Gastrocnemius medialis (tissue), 4 donors: ENCODE measurements at regions not wholly inside any gene's neighbourhood (a gene's known extent, or its start where the extent isn't known, plus 50 kb on each side); places are given as distances from the start of the nearest gene placed in this dataset.

Source experiments
- ATAC-seq, 2 donors: fragments of 150-250 bp; one replicate each; pipeline ENCODE4 v1.9.1; 2016
- DNase-seq, 2 donors: peaks; one replicate each; pipeline ENCODE4 v3.0.0-alpha.2; 2019
- H3K27ac ChIP-seq, 4 donors: fragments of 200-600 bp; sonication (generic); 1 replicate in 1 of 4; 2 replicates in 3 of 4; pipeline ENCODE4 v1.5.1; 2016 to 2018; ENCODE audit warnings: mild to moderate bottlenecking in 2 of 4, moderate library complexity in 1 of 4
- H3K27me3 ChIP-seq, 3 donors: fragments of 200-600 bp; sonication (generic) in 2 of 3; 1 replicate in 1 of 3; 2 replicates in 2 of 3; pipeline versions ENCODE4 v1.5.1 to v1.6.0; 2016 to 2019; ENCODE audit warnings: mild to moderate bottlenecking in 1 of 3, moderate library complexity in 1 of 3
- H3K36me3 ChIP-seq, 2 donors: fragments of 200-600 bp; sonication (generic) in 1 of 2; one replicate each; pipeline ENCODE4 v1.5.1; 2017 to 2018
- H3K4me1 ChIP-seq, 2 donors: fragments of 200-600 bp; sonication (generic) in 1 of 2; one replicate each; pipeline ENCODE4 v1.5.1; 2016 to 2017; ENCODE audit warnings: mild to moderate bottlenecking in 2 of 2
- H3K4me3 ChIP-seq, 4 donors: fragments of 200-600 bp; sonication (generic) in 3 of 4; 1 replicate in 1 of 4; 2 replicates in 3 of 4; pipeline ENCODE4 v1.5.1; 2016 to 2019; ENCODE audit warnings: mild to moderate bottlenecking in 2 of 4
- H3K9me3 ChIP-seq, 3 donors: fragments of 200-600 bp; sonication (generic) in 2 of 3; 1 replicate in 1 of 3; 2 replicates in 2 of 3; pipeline ENCODE4 v1.5.1; 2016 to 2019
- CTCF ChIP-seq, 5 experiments: fragments of 450-650 bp in 3 of 5; fragments of 200-600 bp in 2 of 5; sonication (generic) in 2 of 5; IDR thresholded peaks in 4 of 5; conservative IDR thresholded peaks in 1 of 5; 1 replicate in 4 of 5; 2 replicates in 1 of 5; pipeline ENCODE4 v1.5.1; 2016 to 2019; ENCODE audit warnings: antibody characterized with exemption in 5 of 5, mild to moderate bottlenecking in 3 of 5, moderate library complexity in 3 of 5
- POLR2A ChIP-seq, 2 donors: fragments of 450-650 bp; IDR thresholded peaks; one replicate each; pipeline ENCODE4 v1.6.1; 2017; ENCODE audit warnings: antibody characterized with exemption in 2 of 2, mild to moderate bottlenecking in 2 of 2, moderate library complexity in 2 of 2
- in situ Hi-C, 4 donors: fragments of 200-750 bp; cut with MboI; loops; one replicate each; pipeline versions ENCODE4 v1.15.0 to v1.8.0; 2017; ENCODE audit warnings: low sequenced_read_pairs in 4 of 4
- intact Hi-C: fragments of 100-400 bp; cut with DNase I; formaldehyde crosslinking; loops from one replicate; pipeline ENCODE4 v1.15.1; 2023; ENCODE audit warnings: low total_unique reads

- intact Hi-C loops (no loop called here), in situ Hi-C loops (no loop called here)
- TF ChIP-seq CTCF (IDR thresholded peaks at IDR 0.05 in 4 of 5, conservative IDR thresholded peaks at IDR 0.05 in 1 of 5), result no peak
- no peak for TF ChIP-seq POLR2A (IDR thresholded peaks at IDR 0.05)
- Histone ChIP-seq H3K27me3 (no peaks in the 10 kb centered on the region), H3K4me1 (peaks cover 0 to 5% of the 10 kb centered on the region in 2 donors), H3K4me3 (no peak overlapping the region), H3K9me3 (no peaks in the 10 kb centered on the region), H3K36me3 (no peaks in the 10 kb centered on the region), H3K27ac (no peak overlapping the region)
- DNase-seq (no peak), ATAC-seq (no peak)
These were observed 171.1 kb downstream of the JCAD start for GRCh38 chr10:29888321-29888720.

DNA sequence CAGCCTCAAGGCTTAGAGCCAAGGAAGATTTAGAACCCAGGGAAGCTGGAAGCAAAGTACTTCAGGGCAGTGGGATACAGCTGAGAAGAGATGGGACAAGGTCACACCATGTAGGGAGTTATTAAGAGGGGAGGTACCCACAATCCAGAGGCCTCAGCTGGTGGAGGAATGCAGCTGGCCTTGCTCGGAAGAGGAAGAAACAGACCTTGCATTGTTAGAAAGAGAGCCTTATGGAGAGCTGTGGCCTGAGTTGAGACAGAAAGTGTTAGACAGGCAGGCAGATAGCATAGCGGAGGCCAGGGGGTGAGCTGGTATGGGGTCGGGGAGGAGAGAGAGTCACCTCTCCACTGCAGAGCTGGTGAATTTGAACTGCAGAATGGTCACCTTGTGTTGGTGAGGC, 173.1 kb downstream of the JCAD start:
- ATAC-seq (no peak), DNase-seq (no peak)
- no peak overlapping the region for H3K4me3 ChIP-seq
- TF ChIP-seq CTCF (IDR thresholded peaks at IDR 0.05 in 4 of 5, conservative IDR thresholded peaks at IDR 0.05 in 1 of 5) (no peak), POLR2A (IDR thresholded peaks at IDR 0.05) (no peak)
- in situ Hi-C loops (no loop called here), intact Hi-C loops (no loop called here)
- no peaks in the 10 kb centered on the region for H3K36me3 ChIP-seq
- H3K27me3 ChIP-seq, result no peaks in the 10 kb centered on the region
- H3K27ac ChIP-seq, result no peak overlapping the region
- H3K4me1 ChIP-seq, result peaks cover 0 to 5% of the 10 kb centered on the region in 2 donors
- H3K9me3 ChIP-seq, result no peaks in the 10 kb centered on the region

DNA sequence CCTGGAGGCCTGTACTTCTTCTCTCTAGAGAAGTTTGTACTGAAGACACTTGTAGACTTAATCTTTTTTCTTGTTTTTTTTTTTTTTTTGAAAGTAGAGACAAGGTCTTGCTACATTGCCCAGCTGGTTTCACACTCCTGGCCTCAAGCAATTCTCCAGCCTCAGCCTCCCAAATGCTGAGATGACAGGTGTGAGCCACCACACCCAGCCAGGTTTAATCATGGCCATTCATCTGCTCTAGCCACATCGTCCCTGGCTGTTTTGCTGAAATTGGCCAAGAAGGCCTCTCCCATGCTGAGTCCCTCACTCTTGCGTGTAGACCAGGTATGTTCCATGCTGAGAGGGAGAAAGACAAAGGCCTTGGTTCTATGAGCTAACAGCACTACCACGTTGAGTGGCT, 176.2 kb downstream of the JCAD start:
- ATAC-seq (no peak), DNase-seq (no peak)
- in situ Hi-C loops, result no loop called here
- no peak overlapping the region for H3K27ac ChIP-seq
- peaks cover 0 to 5% of the 10 kb centered on the region in 2 donors for H3K4me1 ChIP-seq
- intact Hi-C loops, result no loop called here
- H3K9me3 ChIP-seq, result no peaks in the 10 kb centered on the region
- no peak overlapping the region for H3K4me3 ChIP-seq
- no peaks in the 10 kb centered on the region for H3K27me3 ChIP-seq
- no peaks in the 10 kb centered on the region for H3K36me3 ChIP-seq
- TF ChIP-seq POLR2A (IDR thresholded peaks at IDR 0.05), result no peak
- no peak for TF ChIP-seq CTCF (IDR thresholded peaks at IDR 0.05 in 4 of 5, conservative IDR thresholded peaks at IDR 0.05 in 1 of 5)

DNA sequence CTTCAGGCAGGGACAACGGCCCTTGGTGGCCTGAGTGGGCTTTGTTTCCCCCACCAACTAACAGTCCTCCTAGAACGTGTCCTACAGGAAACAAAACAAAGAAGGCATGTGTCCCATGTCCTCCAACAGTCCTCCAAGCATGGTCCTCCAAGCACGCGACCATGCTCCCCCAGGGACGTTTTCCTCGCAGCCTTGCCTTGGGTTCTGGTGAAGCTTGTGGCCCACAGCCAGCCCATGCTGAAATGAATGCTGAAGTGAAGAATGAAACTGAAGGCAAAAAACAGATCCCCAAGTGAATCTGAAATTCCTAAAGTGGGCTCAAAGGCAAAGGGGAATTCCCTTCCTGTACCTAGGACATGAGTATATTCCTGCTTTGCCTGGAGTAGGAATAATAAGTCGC, 176.6 kb downstream of the JCAD start:
- no peak overlapping the region for H3K4me3 ChIP-seq
- intact Hi-C loops (no loop called here), in situ Hi-C loops (no loop called here)
- H3K36me3 ChIP-seq, result no peaks in the 10 kb centered on the region
- no peaks in the 10 kb centered on the region for H3K27me3 ChIP-seq
- ATAC-seq, result no peak
- peaks cover 0 to 5% of the 10 kb centered on the region in 2 donors for H3K4me1 ChIP-seq
- DNase-seq, result no peak
- no peaks in the 10 kb centered on the region for H3K9me3 ChIP-seq
- H3K27ac ChIP-seq, result no peak overlapping the region
- TF ChIP-seq CTCF (IDR thresholded peaks at IDR 0.05 in 4 of 5, conservative IDR thresholded peaks at IDR 0.05 in 1 of 5) (no peak), POLR2A (IDR thresholded peaks at IDR 0.05) (no peak)

- Histone ChIP-seq H3K27me3 (no peaks in the 10 kb centered on the region), H3K27ac (no peak overlapping the region), H3K4me3 (no peak overlapping the region), H3K36me3 (no peaks in the 10 kb centered on the region), H3K9me3 (no peaks in the 10 kb centered on the region), H3K4me1 (peaks cover 0 to 5% of the 10 kb centered on the region in 2 donors)
- in situ Hi-C loops (no loop called here), intact Hi-C loops (no loop called here)
- DNase-seq, result no peak
- no peak for ATAC-seq
- no peak for TF ChIP-seq POLR2A (IDR thresholded peaks at IDR 0.05)
- no peak for TF ChIP-seq CTCF (IDR thresholded peaks at IDR 0.05 in 4 of 5, conservative IDR thresholded peaks at IDR 0.05 in 1 of 5)
These were observed 177.6 kb downstream of the JCAD start for GRCh38 chr10:29881811-29882210.
